CD14-positive monocyte (primary cell): ENCODE measurements at regions not wholly inside any gene's neighbourhood (a gene's known extent, or its start where the extent isn't known, plus 50 kb on each side); places are given as distances from the start of the nearest gene placed in this dataset.

Source experiments
- DNase-seq, 3 donors: peaks; one replicate each; pipeline ENCODE4 v3.0.0-alpha.2; 2011 to 2022
- H2AFZ ChIP-seq: 2 replicates; pipeline ENCODE4 v1.6.0; 2012; ENCODE audit warnings: mild to moderate bottlenecking, low read depth, low read length, inconsistent platforms; ENCODE audit not compliant: insufficient read depth, poor library complexity, severe bottlenecking
- H3K27ac ChIP-seq, 2 donors: 1 replicate in 1 of 2; 2 replicates in 1 of 2; pipeline ENCODE4 v1.5.1; 2012 to 2013; ENCODE audit warnings: low read length in 2 of 2, control low read depth in 1 of 2, inconsistent platforms in 1 of 2, low read depth in 1 of 2, mild to moderate bottlenecking in 1 of 2
- H3K27me3 ChIP-seq, 2 donors: one replicate each; pipeline versions ENCODE4 v1.6.0 to v1.6.1; 2011 to 2013; ENCODE audit warnings: low read length in 2 of 2; ENCODE audit not compliant: control insufficient read depth in 2 of 2, insufficient read depth in 2 of 2
- H3K36me3 ChIP-seq, 2 donors: replicated peaks in 1 of 2; 1 replicate in 1 of 2; 2 replicates in 1 of 2; pipeline versions ENCODE4 v1.5.1 to v1.6.1; 2012 to 2013; ENCODE audit warnings: low read length in 2 of 2, control low read depth in 1 of 2, inconsistent platforms in 1 of 2, mild to moderate bottlenecking in 1 of 2; ENCODE audit not compliant: insufficient read depth in 2 of 2, control insufficient read depth in 1 of 2
- H3K4me1 ChIP-seq, 2 donors: 1 replicate in 1 of 2; 2 replicates in 1 of 2; pipeline versions ENCODE4 v1.5.1 to v1.6.1; 2012 to 2013; ENCODE audit warnings: low read length in 2 of 2, control low read depth in 1 of 2, inconsistent platforms in 1 of 2, mild to moderate bottlenecking in 1 of 2, moderate library complexity in 1 of 2; ENCODE audit not compliant: insufficient read depth in 2 of 2, control insufficient read depth in 1 of 2
- H3K4me2 ChIP-seq: replicated peaks from 2 replicates; pipeline ENCODE3; 2012; ENCODE audit warnings: low read length, moderate library complexity, mild to moderate bottlenecking; ENCODE audit not compliant: poor library complexity, severe bottlenecking; ENCODE audit errors: extremely low read depth
- H3K4me3 ChIP-seq, 3 experiments: fragments of 200-600 bp in 1 of 3; sonication (generic) in 1 of 3; replicated peaks in 1 of 3; 1 replicate in 2 of 3; 2 replicates in 1 of 3; pipeline ENCODE4 v1.5.1; 2011 to 2013; ENCODE audit warnings: low read length in 3 of 3, mild to moderate bottlenecking in 3 of 3, control low read depth in 2 of 3, low read depth in 2 of 3, inconsistent platforms in 1 of 3, moderate library complexity in 1 of 3
- H3K79me2 ChIP-seq: 2 replicates; pipeline ENCODE4 v1.6.0; 2012; ENCODE audit warnings: mild to moderate bottlenecking, control low read depth, inconsistent platforms, low read length, moderate library complexity; ENCODE audit not compliant: insufficient read depth
- H3K9ac ChIP-seq: 2 replicates; pipeline ENCODE4 v1.6.0; 2017; ENCODE audit warnings: low read length, mild to moderate bottlenecking; ENCODE audit not compliant: insufficient read depth, poor library complexity, severe bottlenecking
- H3K9me3 ChIP-seq, 2 donors: replicated peaks in 1 of 2; 1 replicate in 1 of 2; 2 replicates in 1 of 2; pipeline versions ENCODE4 v1.5.1 to v1.6.1; 2012 to 2013; ENCODE audit warnings: low read length in 2 of 2, control low read depth in 1 of 2; ENCODE audit not compliant: control insufficient read depth in 1 of 2, insufficient read depth in 1 of 2
- H4K20me1 ChIP-seq: 2 replicates; pipeline ENCODE4 v1.6.0; 2012; ENCODE audit warnings: mild to moderate bottlenecking, low read length, control low read depth, moderate library complexity; ENCODE audit not compliant: insufficient read depth
- H3K27ac Mint-ChIP-seq, 7 donors: one replicate each; pipeline ENCODE4 v1.8.0; 2020; ENCODE audit warnings: mild to moderate bottlenecking in 7 of 7, mixed read lengths in 7 of 7, moderate library complexity in 6 of 7, inconsistent platforms in 2 of 7
- H3K27me3 Mint-ChIP-seq, 3 donors: one replicate each; pipeline ENCODE4 v1.8.0; 2021 to 2022; ENCODE audit warnings: low read depth in 3 of 3, mild to moderate bottlenecking in 3 of 3, mixed read lengths in 3 of 3, moderate library complexity in 3 of 3, inconsistent platforms in 1 of 3
- H3K36me3 Mint-ChIP-seq, 2 donors: one replicate each; pipeline ENCODE4 v1.8.0; 2020; ENCODE audit warnings: mixed read lengths in 2 of 2, inconsistent platforms in 1 of 2, mild to moderate bottlenecking in 1 of 2
- H3K4me1 Mint-ChIP-seq: one replicate; pipeline ENCODE4 v1.8.0; 2020; ENCODE audit warnings: mild to moderate bottlenecking, mixed read lengths
- H3K4me3 Mint-ChIP-seq, 2 donors: one replicate each; pipeline ENCODE4 v1.8.0; 2020; ENCODE audit warnings: mild to moderate bottlenecking in 2 of 2, mixed read lengths in 2 of 2, moderate library complexity in 1 of 2
- H3K9me3 Mint-ChIP-seq, 7 donors: one replicate each; pipeline ENCODE4 v1.8.0; 2020 to 2022; ENCODE audit warnings: mixed read lengths in 7 of 7, mild to moderate bottlenecking in 6 of 7, moderate library complexity in 6 of 7, inconsistent platforms in 2 of 7
- WGBS: methylation state at CpG from one replicate; pipeline ENCODE4 v1.1.5; 2013; ENCODE audit warnings: missing lambda C conversion rate; ENCODE audit not compliant: insufficient coverage; 5-methylcytosine and 5-hydroxymethylcytosine counted together
- intact Hi-C, 2 donors: fragments of 100-400 bp; cut with micrococcal nuclease; formaldehyde crosslinking; loops; one replicate each; pipeline versions ENCODE4 v1.15.0 to v1.15.1; 2023
- TF ChIP-seq, protein P1 (sequence below): fragments of 200-600 bp; IDR thresholded peaks from one replicate; pipeline ENCODE4 v1.8.0; 2022; ENCODE audit warnings: antibody characterized with exemption, mild to moderate bottlenecking

DNA sequence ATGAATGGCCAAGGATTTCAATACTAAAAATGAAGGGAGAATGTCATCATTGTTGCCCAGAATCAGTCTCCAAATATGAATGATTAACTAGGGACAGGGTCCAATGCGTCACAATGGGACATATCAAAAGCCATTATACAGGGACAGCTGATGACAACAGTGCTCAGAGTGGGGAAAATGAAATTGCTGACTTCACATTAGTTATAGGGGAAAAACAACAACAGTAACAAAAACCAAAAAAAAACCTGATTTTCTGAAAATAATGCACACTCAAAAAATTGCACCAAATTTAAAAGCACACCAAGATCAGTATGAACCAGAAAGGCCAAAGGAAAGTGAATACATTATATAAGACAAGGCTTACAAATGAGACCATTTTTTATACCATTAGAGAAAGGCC is 353.2 kb upstream of the SOX5 start:
- Histone ChIP-seq H3K4me2 (no peak overlapping the region), H2AFZ (no peak overlapping the region), H3K4me1 (no peaks in the 10 kb centered on the region), H4K20me1 (no peaks in the 10 kb centered on the region), H3K27me3 (no peaks in the 10 kb centered on the region), H3K36me3 (no peaks in the 10 kb centered on the region), H3K27ac (no peak overlapping the region), H3K4me3 (no peak overlapping the region), H3K9me3 (no peaks in the 10 kb centered on the region), H3K9ac (no peak overlapping the region), H3K79me2 (no peaks in the 10 kb centered on the region)
- Mint-ChIP-seq H3K4me3 (no peak overlapping the region), H3K36me3 (no peaks in the 10 kb centered on the region), H3K27me3 (no peaks in the 10 kb centered on the region), H3K4me1 (no peaks in the 10 kb centered on the region), H3K9me3 (peaks cover 0 to 7% (median 3%) of the 10 kb centered on the region in 7 donors), H3K27ac (no peak overlapping the region)
- TF ChIP-seq, protein P1, sequence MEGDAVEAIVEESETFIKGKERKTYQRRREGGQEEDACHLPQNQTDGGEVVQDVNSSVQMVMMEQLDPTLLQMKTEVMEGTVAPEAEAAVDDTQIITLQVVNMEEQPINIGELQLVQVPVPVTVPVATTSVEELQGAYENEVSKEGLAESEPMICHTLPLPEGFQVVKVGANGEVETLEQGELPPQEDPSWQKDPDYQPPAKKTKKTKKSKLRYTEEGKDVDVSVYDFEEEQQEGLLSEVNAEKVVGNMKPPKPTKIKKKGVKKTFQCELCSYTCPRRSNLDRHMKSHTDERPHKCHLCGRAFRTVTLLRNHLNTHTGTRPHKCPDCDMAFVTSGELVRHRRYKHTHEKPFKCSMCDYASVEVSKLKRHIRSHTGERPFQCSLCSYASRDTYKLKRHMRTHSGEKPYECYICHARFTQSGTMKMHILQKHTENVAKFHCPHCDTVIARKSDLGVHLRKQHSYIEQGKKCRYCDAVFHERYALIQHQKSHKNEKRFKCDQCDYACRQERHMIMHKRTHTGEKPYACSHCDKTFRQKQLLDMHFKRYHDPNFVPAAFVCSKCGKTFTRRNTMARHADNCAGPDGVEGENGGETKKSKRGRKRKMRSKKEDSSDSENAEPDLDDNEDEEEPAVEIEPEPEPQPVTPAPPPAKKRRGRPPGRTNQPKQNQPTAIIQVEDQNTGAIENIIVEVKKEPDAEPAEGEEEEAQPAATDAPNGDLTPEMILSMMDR, result no peak
- WGBS, result no CpG with 5 or more reads among the region's 1 CpG
- no peak for DNase-seq
- intact Hi-C loops, result no loop called here

DNA sequence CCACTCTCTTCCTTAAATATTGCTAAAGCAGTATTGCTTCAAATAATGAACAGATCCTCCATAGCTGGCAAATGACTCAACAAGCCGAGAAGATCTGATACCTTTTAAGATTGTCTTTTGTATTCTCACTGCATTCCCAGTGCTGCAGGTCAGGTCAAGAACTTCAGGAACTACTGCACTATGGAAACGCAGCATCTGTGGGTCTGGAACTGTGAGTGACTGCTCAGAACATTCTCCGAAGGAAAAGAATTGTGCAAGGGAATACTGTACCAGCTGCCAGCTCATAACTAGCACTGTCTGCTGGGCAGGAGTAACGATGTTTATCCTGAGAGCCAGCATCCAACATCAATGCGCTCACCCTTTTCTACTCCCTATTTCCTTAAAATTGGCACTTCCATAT is 348.0 kb upstream of the SOX5 start:
- no peak overlapping the region for H3K4me2 ChIP-seq
- intact Hi-C loops, result no loop called here
- H3K4me1 Mint-ChIP-seq, result no peaks in the 10 kb centered on the region
- no peaks in the 10 kb centered on the region for H3K27me3 Mint-ChIP-seq
- no peak overlapping the region for H3K27ac ChIP-seq
- H3K4me1 ChIP-seq, result no peaks in the 10 kb centered on the region
- TF ChIP-seq, protein P1, result no peak
- no peak overlapping the region for H2AFZ ChIP-seq
- no peaks in the 10 kb centered on the region for H3K36me3 Mint-ChIP-seq
- no peaks in the 10 kb centered on the region for H3K36me3 ChIP-seq
- 100% methylated on average over 3 of the region's 5 CpGs for WGBS
- H3K9me3 ChIP-seq, result no peaks in the 10 kb centered on the region
- H3K79me2 ChIP-seq, result no peaks in the 10 kb centered on the region
- no peak for DNase-seq
- no peaks in the 10 kb centered on the region for H3K9me3 Mint-ChIP-seq
- H3K27ac Mint-ChIP-seq, result no peak overlapping the region
- H3K9ac ChIP-seq, result no peak overlapping the region
- no peak overlapping the region for H3K4me3 Mint-ChIP-seq
- no peaks in the 10 kb centered on the region for H3K27me3 ChIP-seq
- no peak overlapping the region for H3K4me3 ChIP-seq
- no peaks in the 10 kb centered on the region for H4K20me1 ChIP-seq
